ENCODE measurements at regions not wholly inside any gene's neighbourhood (a gene's known extent, or its start where the extent isn't known, plus 50 kb on each side); places are given as distances from the start of the nearest gene placed in this dataset.

GRCh38 chr9:106738109-106738508, 124.9 kb upstream of the ZNF462 start:
- TF ChIP-seq EZH2phosphoT487 (IDR thresholded peaks at IDR 0.05; ENCODE audit: low read length) (no peak), CTCF (IDR thresholded peaks at IDR 0.05; ENCODE audit: low read length) (no peak), EZH2 (optimal IDR thresholded peaks at IDR 0.05; ENCODE audit: low read depth, low read length) (no peak)

Measured in MM.1S (cell line).